ENCODE measurements at regions not wholly inside any gene's neighbourhood (a gene's known extent, or its start where the extent isn't known, plus 50 kb on each side); places are given as distances from the start of the nearest gene placed in this dataset.

DNA sequence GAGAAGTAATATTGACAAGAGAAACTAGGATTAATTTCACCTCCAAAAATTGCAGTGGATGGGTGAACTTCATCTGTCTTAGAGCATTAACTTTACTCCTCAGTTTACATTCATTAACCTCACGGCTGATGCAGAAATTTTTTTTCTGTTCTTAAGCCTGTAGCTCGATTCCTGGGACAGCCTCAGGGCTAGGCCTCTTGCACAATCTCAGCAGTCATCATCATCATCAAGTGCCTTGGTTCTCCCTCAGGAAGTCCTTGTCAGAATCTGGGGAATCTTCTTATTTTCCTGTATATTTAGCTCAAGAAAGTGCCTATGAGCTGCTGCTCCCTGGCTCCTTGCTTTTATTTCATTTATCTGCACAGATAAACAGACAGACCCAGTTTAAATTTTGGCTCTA lies 1272.2 kb upstream of the LRRTM1 start:
- DNase-seq: no peak

DNA sequence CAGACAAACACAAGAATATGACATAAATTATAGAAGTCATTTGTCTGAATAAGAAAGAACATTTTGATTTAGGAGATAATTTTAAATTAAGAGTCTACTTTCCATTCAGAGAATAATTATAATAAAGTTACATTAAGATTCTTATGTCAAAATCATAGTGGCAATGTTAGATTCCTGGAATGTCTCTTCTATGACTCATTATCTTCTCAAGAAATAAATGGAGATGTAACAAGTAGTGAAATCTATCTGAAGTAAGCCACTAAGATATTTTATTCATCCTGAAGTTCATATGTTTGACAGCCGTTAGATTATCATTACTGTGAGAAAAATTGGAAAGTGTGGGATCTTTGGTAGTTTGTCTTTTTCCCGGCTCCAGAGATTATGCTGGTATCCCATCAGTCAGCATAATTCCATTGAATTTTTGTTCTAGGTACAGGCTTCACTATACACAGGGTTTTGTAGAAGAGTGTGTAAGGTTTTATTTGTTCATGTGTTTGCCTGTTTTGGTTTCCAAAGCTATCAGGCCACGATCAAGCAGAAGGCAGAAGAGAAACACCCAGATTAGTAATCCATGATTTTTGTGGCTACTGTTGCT lies 1246.6 kb upstream of the LRRTM1 start:
- no peak for DNase-seq

- no peak for DNase-seq
Measured at GRCh38 chr2:81550277-81550676, 1245.7 kb upstream of the LRRTM1 start.

- DNase-seq: no peak
Measured at GRCh38 chr2:81549646-81550045, 1245.1 kb upstream of the LRRTM1 start.

- no peak for DNase-seq
Measured at GRCh38 chr2:81545626-81546025, 1241.1 kb upstream of the LRRTM1 start.

GRCh38 chr2:81542119-81542518 lies 1237.6 kb upstream of the LRRTM1 start:
- DNase-seq: no peak

GRCh38 chr2:81529944-81530343 lies 1225.4 kb upstream of the LRRTM1 start:
- DNase-seq: no peak

DNA sequence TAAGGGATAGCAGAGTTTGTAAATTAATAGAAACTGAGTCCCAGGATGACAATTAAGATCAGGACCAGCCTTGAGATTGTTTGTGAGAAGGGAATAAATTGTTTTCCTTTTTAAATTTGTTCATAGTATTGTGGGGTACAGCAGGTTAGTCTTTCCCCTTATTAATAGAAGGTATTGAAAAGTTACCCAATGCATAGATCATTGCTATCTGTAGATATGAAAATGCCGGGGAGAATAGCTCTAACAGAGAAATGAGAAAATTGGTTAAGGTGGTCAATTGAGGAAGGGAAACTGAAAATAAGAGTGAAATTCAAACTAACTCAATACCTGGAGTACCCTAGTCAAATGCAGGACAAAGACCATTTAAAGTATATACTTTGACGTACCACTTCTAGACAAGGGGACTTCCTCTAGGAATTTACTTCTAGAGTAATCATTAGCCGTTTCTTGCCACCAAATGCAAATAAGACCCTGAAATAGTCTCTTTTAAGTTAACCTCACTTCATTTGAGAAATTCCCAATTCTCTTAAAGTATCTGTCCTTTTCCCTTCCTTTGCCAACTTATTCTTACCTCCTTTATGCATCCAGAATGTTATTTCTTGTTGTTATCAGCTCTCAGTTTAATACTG lies 1224.4 kb upstream of the LRRTM1 start:
- DNase-seq: no peak

GRCh38 chr2:81523344-81523743 lies 1218.8 kb upstream of the LRRTM1 start:
- DNase-seq: no peak

GRCh38 chr2:81513328-81513727 lies 1208.8 kb upstream of the LRRTM1 start:
- no peak for DNase-seq

DNA sequence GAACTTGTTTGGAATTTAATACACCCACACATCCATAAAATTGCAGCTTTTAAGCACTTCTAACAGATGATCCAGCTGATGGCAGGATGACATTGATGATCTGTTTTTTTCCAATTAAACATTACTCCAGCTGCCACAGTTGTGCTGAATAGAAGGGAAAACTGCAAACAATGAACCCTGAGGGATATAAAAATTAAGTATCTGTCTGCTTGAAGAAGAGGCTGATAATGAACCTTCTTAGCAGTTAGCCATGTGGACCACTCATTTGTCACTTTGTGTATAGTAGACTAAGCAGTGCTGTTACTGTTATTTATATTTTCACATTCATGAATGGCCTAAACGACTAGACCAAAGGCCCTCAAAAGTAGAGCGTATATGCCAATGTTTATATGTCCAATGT lies 1201.0 kb upstream of the LRRTM1 start:
- no peak for DNase-seq

GRCh38 chr2:81495556-81495955 lies 1191.0 kb upstream of the LRRTM1 start:
- no peak for DNase-seq

DNA sequence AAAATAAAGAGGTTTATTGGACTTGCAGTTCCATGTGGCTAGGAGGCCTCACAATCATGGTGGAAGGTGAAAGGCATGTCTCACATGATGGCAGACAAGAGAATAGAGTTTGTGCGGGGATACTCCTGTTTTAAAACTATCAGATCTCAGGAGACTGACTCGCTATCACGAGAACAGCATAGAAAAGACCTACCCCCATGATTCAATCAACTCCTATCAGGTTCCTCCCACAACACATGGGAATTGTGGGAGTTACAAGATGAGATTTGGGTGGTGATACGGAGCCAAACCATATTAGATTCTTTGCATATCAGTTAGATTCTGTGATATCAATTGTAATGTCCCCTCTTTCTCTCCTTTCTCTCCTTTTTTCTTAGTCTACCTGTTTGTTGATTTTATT lies 1178.7 kb upstream of the LRRTM1 start:
- no peak for DNase-seq

DNA sequence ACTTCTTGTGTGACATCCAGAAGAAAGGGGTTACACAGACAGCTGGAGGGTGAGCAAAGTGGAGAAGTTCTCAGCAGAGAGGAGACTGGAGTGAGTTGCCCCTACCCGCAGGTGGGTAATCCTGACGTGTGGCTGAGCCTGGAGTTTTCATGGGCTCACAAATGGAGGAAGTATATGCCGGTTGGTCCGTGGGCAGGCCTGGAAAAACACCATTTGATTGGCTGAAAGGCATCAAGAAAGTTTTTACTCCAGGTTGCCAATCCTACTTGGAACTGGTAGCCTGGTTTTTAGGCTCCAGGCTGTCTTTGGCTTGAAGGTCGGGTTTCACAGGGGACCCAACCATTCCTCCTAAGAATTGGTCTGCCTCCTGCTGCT lies 1177.4 kb upstream of the LRRTM1 start:
- DNase-seq: peak; percentile 31

DNA sequence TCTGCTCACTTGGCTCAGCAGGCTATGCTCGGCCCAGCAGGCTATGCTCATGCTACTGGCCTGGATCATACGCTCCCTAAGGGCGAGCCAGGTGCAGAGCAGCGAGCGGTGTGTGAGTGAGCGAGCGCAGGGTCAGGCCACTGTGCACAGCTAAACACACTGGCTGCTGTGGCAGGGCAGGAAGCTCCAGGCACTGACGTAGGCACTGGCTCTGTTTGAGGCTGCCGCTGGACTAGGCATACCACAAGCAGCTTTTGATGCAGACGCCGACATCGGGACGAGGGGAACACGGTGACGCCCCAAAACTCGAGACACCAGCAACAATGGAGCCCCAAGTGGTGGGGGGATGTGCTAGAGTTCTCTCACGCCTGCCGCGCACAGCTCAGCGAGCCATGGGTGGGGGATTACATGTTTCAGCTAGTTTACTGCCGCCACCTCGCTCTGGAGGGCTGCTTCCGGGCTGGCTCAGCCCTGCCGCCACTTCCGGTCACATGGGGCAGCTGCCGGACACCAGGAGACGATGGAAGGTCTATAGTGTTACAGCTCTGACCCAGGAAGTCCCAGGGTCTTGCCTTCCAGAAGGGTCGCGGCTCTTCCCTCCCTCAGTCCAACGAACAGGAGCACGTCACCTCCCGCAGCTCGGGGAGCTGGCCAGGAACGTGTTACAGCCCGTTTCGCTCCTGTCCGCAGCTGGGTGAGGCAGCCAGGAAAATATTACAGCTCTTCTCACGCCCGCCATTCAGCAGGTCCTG lies 1176.9 kb upstream of the LRRTM1 start:
- peak; percentile 78 for DNase-seq

DNA sequence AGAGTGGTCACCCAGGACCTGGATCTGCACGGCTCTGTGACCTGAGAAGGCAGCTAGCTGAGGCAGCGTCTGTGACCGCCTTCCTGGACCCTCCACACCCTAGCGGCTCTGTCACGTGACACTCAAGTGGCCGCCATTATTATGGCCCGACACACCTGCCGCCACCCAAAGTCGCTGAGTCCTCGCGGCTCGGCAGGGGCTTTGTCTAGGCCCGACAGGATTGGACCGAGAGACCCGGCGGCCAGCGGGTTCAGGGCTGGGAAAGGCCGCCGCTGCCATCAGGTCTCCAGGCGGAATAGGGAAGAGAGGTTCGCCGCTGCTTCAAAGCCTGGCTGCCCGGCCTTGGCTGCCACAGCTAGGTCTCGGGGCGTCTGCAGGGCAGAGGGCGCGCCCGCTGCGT lies 1162.5 kb upstream of the LRRTM1 start:
- no peak for DNase-seq

DNA sequence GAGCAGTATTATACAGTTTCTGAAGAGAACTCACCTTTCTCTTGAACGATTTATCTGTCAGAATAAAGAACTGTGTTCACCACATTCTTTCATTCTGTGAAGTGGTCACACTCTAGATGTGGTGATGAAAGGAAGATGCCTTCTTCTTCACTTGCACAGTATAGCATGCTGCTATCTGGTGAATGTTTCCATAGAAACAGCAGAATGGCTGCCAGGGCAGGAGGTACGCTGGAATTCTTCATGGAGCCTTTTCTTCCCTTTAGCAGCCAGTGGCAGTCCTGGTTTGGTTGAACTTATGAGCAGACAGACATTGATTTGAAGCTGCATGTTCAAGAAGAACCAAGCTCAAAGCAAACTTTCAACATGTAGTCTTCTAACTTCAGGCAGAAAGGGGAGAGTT lies 1157.9 kb upstream of the LRRTM1 start:
- DNase-seq: no peak

- no peak for DNase-seq
Measured at GRCh38 chr2:81445176-81445575, 1140.6 kb upstream of the LRRTM1 start.

DNA sequence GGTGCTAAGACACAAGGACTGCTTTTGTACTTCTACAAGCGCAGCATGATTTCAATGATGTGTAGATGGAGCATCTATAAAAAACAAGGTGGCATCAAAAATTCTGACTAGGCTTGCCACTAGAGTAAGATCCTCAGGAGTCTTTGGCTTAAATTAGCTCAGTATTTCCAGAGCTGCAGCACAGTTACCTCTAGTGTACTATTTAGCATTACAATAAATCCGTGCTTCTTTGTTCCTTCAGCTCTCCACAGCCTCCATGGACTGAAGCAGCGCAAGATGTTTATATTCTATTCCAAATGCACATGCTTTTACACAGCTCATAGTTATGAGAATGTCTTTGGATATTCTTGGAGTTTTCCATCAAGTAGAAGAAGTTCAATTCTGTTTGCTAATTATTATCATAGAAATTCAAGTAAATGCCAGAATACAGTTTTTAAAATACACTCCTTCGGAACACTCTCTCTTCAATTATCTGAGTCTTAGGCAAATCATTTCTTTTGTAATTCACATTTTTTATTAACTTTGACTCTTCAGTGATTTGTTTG lies 1133.0 kb upstream of the LRRTM1 start:
- DNase-seq: no peak

GRCh38 chr2:81436256-81436655 lies 1131.7 kb upstream of the LRRTM1 start:
- DNase-seq: no peak

- DNase-seq: no peak
Measured at GRCh38 chr2:81412681-81413080, 1108.1 kb upstream of the LRRTM1 start.

- DNase-seq: no peak
Measured at GRCh38 chr2:81403508-81403907, 1099.0 kb upstream of the LRRTM1 start.

DNA sequence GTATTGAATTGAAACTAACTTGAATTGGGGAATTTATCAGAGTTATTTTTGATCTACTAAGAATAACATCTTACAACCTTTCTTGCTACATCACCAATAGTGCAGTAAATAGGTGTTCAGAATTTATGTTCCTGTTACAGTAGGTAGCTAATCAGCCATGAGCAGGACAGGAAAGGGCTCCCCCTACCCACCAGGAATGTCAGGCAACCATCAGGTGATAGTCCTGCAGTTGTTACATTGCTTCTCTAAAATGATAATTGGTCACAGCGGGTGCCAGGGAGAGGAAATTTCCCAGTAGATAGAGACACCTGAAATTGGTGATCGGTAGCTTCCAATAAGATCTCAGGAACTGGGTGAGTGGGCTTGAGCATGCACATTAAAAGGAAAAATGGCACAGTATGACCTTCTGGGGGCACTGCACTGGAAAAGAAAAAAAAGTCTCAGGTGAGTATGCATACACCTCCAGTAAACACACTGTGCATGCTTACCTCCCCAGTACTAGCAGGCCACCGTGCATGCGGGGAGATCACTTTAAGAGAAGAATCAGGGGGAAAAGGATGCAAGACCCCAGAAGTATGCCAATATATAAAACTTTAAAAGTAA lies 1092.0 kb upstream of the LRRTM1 start:
- DNase-seq: no peak

DNA sequence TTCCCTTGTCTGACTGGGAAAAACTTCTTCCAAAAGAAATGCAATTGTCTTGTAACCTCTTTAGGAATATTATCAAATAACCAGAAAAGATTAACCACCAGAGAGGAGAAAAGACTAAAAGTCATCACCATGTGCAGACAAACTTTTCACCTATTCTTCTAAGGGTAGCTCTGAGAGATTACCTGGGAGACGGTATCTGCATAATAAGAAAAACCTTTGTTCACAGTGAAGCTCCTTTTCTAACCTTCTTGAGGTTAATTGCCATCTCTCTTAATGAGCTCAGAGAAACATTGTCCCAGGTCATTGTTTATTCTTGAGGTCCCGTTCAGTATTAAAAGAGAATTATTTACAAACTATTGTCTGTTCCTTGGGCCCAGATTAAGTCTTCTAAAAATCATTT lies 1091.2 kb upstream of the LRRTM1 start:
- DNase-seq: no peak

Data from NCI-H1092 treated with DMSO at 0.1 percent for 48 hours (cell line).